Brain pericyte (primary cell): ENCODE measurements at regions not wholly inside any gene's neighbourhood (a gene's known extent, or its start where the extent isn't known, plus 50 kb on each side); places are given as distances from the start of the nearest gene placed in this dataset.
"Not testable (repeated sequence)": the region's sequence is repeated elsewhere in the genome, so short reads cannot be mapped to it uniquely, and the experiment has no call there.

Source experiments
- DNase-seq: peaks from one replicate; pipeline ENCODE4 v3.0.0-alpha.2; 2012; ENCODE audit warnings: low read depth, low spot score

DNA sequence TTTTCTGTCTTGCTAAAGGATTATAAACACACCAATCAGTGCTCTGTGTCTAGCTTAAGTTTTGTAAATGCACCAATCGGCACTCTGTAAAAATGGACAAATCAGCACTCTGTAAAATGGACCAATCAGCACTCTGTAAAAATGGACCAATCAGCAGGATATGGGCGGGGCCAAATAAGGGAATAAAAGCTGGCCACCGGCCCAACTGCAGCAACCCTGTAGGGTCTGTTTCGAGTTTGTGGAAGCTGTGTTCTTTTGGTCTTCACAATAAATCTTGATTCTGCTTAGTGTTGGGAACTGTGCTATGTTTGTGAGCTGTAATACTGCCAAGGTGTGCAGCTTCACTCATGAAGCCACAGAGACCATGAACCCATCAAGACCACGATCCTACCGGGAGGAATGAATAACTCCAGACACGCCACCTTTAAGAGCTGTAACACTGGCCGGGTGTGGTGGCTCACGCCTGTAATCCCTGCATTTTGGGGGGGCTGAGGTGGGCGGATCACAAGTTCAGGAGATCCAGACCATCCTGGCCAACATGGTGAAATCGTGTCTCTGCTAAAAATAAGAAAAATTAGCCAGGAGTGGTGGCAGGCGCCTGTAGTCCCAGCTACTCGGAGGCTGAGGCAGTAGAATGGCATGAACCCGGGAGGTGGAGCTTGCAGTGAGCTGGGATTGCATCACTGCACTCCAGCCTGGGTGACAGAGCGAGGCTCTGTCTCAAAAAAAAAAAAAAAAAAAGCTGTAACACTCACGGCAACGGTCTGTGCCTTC lies 133.0 kb upstream of the GDF10 start:
- DNase-seq: not testable (repeated sequence)

DNA sequence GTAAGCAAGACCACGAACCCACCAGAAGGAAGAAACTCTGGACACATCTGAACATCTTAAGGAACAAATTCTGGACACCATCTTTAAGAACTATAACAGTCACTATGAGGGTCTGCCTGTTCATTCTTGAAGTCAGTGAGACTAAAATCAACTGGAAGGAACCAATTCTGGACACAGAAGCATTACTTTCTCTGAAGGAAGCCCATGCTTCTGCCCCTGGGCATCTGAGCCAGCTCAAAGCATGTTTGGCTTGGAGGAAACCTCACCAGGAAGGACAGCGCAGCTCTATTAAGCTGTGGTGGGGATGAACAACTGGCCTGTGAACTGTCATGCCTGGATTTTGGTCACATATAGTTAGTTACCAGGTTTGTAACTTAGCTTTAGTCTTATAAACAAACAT lies 132.4 kb upstream of the GDF10 start:
- no peak for DNase-seq

DNA sequence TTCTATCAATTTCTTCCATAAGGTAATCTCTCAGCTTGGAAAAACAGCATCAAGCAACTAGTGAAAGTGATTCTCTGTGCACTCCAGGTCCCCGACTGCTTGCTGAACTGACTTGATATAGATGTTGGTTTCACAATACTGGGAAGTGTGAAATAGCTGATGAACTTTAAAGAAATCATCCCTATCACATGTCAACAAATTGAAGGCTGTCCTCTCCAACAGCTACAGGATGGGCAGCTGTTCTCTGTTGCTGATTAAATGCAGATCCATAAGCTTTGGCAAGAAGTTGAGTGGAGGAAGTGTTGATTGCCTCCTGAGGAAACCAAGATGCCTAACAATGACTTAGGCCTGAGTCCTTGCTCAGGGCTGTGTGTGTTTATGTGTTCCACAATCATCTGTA lies 130.4 kb upstream of the GDF10 start:
- no peak for DNase-seq

DNA sequence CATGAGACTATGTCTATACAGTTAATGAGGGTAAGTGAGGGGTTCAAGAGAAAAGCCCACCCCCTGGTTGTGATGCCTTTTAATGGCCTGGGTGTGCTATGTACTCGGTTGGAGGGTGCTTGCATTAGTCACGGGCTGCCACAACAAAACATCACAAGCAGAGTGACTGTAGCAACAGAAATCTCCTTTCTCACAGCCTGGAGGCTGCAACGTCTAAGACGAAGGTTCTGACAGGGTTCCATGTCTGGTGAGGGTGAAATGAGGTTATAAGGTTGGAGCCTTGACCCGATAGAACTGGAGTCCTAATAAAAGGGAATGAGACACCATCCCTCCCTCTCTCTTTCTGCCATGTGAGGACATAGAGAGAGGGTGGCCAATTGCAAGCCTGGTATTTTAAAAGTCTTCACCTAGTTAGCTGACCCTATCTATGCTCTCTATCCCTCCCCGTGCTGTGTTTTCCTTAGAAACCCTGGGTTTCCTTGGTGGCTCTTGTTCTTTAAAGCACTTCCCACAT lies 126.0 kb upstream of the GDF10 start:
- DNase-seq: no peak

DNA sequence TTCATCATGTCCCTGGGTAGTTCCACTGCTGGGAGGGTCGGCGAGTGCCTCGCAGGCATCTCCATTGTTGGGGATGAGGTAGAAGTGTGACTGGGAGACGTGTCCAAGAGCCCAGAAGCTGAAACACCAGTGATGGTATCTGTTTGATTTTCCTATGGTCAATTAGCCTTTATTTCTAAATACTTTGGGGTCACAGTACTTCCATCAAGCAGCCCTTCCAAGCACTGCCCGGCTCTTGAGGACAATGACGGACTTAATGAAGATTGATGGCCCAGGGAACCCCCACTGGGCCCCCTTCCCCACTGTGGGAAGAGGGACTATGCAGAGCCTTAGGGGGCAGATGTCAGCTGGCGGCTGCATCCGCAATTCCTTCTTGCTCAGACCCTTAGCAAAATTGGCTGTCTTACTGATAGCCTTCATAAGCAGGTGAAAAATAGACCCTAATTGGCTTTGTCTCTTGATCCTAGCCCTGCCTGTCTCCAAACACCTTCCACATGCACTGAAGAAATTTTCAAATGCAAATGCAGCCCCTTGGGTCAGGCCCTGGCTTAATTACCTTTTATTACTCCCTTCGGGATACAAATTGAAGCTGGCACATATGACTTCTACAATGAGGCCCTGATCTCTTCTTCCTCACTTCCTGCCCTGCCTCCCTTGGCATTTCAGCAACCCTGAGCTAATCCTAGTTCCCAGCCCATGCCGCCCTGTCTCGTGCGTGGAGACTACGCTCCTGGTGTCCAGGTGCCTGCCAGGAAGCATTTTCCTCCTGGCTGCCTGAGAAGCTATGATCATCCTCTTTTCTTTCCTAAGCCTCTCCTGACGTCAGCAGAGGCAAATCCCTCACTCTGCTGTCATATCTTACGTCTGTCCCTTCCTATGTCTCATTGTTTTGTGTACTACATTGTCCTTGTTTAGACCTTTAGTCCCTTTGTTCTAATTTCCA lies 124.5 kb upstream of the GDF10 start:
- DNase-seq: no peak

DNA sequence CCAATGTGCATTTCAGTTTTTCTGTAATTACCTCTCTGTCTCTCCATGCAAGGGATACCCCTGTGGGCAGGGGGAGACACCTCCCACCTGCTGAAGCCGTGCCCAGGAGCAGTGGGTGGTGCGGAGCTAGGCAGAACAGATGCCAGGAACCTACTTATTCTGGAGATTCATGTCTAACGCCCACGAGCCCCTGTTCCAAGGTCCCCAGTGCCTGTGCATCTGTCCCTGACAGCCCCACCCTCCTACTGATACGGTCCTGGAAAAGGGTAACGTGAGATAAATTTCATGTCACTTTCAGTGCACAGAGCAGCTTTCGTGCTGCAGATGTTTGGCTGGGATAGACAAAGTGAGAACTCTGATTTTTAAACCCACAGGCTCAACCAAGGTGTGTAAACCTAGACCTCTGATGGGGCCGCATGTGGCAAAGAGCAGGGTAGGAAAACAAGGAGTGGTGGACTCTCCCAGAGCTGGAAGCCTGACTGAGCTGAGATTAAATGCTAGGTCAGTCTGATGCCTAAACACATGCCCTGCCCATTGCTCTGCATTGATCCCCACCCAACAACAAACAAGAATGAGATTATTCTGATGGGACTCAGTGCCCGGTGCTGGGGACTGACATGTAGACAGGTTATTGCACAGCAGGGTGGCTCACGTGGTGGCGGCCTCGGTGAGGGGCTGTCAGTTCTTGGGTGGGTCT lies 123.6 kb upstream of the GDF10 start:
- DNase-seq: no peak

DNA sequence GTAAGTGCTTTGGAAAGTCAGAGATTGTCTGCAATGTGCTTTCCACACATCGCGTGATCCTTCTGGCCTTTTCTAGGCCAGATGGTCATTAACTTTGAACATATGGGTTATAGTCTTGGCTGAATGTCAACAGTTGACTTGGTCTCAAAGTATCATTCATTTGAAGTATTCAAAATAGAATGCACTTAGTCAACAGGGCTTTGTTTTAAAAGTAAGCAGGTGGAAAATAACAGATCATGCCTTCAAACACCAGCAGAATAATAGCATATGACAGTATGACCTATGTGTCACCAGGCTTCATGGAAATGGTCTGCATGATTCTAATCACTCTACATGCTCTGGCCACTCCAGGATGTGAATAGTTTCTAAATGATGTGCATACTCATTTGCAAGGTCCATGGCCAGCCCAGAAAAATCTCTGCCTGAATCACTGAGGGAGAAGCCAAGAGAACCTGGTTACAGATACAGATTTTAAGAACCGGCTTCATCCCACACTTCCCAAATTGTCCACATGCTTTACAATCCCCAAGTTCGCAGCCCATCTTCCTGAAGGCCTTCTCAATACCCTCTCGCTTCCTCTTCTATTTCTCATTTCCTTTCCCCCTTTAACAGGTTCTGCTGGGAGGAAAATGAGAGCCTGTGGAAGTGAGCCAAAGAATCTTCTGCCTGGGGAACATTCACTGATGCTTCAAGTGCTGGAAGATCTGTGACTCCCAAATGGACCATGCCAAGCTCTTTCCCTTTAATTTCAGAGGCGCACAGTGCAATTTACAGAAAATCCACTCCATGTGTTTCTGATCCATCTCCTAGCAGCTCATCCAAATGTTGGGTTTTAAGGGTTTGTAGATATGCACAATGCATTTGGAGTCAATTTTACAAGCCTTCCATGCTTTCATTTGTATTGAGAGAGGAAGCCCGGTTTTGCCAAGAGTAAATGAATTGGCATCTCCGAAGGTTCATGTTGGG lies 122.8 kb upstream of the GDF10 start:
- DNase-seq: no peak

DNA sequence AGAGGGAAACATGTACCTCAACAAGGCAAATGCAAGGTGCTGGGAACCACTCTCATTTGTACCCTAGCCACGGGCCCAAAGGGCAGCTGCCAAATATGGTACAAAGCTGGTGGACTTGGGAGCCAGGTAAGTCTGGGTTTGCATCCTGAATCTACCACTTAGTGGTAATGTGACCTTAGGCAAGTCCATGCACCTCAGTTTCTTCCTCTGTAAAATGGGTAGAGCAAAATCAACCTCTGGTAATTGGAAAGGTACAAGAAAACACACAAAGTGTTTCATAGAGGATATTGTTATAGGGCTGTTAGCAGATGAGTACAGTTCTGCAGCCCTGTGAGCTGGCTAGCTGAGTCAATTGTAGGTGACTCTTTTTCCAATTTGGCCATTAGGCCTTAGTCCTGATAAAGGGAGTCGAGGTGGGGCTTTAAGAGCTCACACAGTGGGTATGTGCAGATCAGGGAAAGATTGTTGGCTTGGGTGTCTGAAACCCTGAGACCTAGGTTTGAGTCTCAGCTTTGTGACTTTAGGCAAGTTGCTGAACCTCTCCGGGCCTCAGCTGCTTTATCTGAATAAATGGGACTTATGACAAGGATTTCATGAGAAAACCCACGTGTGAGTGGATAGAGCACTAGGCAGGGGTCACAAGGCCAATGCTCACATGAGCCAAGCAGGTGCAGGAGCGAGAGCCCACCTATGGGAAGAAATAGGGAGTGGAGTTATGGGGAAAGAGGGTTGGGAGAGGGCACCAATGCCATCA lies 121.3 kb upstream of the GDF10 start:
- DNase-seq: no peak

DNA sequence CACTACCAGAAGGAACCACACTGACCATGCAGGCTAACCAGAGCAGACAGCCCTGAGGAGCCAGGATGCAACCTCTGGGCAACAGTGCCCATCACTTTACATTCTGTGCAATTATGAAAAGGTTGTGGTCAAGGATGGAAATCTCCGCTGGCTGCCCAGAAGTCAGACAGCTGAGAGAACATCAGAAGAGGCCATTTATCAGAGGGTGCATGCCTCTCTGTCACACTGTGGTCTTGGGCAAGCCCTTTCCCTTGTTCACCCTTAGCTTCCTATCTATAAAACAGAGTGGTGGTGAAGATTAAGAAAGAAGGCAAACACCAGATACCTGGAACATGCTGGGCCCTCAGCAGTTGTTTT lies 120.7 kb upstream of the GDF10 start:
- DNase-seq: no peak

DNA sequence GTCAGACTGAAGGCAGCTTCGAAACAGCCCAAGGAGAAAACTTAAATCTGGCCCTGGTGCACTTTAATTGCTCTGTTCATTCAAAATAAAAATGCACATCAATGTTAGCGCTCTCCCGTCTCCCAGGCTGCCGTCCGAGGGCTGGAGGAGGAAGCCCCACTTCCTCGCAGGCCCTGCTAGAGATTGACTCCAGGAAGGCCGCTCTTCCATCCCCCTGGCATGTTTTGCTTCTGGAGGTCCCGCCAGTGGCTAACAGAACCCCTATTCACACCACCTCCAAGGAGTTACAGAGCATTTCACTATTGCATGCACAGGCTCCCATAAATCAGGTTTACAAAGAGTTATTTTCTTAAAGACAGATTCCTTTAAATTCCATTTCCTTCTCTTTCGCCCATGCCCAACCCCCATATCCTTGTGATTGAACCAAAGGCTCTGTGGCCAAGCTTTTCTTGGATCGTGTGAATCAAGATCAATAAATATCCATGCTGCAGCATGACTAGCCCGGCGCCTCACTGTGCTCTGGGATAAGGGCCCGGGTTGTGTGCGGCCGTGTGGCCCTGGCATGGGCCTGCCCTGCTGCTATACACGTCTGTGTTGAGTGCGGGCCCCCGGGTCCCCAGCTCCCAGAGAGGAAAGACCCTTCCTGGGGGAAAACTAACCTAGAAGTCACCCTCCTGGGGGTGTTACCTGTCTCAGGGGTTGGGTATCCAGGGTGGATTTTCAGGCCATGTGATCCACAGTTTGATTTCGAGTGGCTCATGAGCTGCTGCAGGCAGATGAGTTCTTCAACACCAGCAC lies 118.7 kb upstream of the GDF10 start:
- DNase-seq: no peak

DNA sequence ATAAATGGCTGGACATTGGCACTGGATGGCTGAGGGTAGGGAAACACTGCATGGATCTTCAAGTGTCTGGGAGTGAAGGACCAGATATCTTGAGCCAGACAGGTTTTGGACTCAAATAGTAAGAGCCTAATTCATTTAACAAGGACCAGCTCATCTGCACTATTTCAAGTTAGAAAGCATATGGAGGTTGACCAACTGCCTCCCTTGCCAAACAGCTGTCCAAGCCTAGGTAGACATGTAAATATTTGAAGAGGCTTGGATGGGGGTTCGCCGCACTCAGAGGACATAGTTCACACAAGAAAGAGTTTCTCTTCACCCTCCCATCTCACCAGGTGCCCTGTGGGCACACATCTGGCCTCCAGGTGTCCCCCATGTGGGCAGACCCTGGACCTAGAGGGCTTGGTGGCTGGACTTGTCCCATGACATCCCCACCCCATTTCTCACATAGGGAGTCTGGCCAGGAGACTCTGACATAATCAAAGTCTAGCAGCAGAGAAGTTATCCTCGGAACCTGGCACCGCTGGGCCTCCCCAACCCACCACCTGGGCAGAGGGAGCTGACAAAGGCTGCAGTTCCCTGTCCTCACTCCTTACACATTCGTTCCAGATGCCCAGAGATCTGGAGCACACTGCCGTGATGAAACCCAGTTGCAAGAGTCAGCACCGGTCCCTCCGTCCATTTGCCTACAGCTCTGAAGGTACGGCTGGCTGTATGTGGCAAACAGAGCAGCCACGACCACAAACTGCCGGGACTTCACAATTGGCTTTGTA lies 116.9 kb upstream of the GDF10 start:
- no peak for DNase-seq

DNA sequence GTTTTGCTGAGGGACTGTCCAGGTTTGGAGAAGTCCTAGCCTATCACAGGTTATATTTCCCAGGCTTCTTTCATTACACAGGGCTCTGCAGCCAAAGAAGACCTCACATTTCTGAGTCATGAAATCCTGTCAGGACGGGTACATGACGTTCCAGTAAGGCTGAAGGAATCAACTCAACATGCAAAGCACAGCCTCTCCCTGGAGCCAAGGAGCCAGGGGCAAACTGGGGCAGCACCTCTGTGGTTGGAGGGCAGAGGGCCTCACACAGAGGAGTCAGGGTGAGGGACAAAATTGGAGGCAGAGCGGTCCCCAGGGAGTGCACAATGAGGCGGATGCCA lies 116.3 kb upstream of the GDF10 start:
- no peak for DNase-seq

DNA sequence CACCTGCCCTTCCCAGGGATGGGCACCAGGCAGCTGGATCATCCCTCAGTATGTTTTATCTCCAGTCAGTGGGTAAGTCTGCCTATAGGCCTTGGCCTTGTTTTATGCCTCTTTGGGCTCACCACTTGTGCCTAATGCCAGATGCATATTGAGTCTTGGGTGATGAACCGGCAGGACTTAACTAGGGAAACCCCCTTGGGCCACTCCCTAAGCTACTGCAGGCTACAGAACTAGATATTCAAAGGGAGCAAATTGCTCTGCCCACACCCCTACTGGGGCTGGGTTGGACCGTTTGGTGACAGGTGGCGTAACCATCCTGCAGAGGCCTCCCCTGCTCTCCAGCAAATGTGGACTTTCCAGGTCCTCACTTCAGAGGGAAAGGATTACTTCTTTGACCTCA lies 115.7 kb upstream of the GDF10 start:
- DNase-seq: no peak

DNA sequence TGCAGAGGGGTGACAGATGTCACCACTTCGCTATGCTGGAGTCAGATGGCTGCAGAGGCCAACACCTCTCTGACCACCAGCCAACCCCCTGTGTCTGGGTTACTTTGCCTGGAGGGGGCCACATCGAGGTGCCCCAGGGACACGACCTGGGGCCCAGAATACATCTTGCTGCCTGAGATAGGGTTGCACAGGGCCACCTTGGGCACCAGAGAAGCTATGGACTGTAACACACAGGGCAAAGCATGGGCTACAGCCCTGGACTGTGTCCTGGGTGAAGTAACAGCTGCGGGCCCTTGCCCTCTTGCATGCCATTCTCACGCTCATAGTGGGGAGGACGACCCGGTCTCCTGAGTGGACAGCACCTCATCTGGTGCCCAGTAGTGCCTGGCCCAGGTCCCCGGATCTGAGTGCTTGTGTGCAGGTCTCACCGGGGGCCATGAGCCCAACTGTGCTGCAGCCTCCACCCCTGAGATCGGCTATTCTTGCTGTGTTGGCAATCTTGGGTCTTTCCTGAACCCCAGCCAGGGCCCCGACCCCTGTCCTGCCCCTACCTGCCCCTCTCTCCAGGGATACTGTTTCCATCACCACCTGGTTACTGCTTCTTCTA lies 115.2 kb upstream of the GDF10 start:
- DNase-seq: no peak

DNA sequence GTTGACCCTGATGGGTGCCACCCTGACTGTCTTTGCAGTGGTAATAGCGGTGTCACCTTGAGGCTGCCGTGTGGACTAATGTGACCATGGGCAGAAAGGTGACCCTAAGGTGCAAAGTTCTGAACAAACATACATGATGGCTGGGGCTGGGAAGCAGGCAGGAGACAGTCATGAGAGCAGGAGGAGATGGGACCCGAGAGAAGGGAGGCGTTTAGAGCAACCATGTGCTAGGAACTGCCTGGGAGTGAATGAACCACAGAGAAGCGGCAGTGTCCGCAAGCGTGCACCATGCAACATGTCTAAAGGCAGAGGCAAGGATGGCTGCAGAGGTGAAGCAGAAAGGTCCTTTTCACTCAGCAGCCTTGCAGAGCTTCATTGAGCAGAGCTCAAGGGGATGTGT lies 113.1 kb upstream of the GDF10 start:
- no peak for DNase-seq

DNA sequence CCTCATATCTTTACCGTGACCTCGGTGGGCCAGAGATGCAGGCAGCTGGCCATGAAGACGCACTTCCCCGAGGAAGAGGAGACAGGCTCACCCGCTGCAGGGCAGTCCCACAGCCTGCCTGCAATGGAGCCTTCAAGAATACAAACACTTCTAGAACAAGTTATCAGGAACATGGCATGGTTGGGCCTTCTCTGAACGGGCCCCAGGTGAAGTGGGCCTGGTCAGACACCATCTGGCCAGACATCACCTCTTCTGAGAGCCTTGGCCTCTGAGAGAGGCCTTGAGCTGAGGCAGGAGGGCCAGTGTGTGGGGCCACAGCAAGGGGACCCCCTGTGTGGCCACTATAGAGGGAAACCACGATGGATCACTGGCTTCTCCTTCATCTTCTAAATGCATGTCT lies 112.4 kb upstream of the GDF10 start:
- no peak for DNase-seq

DNA sequence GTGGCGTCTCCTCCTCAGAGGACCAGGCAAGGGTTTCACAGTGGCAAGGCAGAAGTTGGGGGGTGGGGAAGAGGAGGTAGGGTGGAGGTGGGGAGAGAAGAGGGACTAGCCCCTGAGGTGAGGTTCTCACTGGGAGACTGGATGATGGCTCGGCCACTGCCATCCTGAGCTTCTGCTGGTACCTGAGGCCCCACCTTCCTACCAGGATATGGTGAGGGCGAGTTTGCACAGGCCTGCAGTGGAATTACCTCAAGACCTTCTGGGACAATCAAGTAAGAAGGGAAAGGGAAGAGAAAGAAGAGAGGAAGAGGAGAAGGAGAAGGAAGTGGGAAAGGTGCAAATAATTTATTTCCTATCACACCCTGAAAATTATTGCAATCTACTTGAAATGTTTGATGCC lies 111.8 kb upstream of the GDF10 start:
- DNase-seq: no peak

DNA sequence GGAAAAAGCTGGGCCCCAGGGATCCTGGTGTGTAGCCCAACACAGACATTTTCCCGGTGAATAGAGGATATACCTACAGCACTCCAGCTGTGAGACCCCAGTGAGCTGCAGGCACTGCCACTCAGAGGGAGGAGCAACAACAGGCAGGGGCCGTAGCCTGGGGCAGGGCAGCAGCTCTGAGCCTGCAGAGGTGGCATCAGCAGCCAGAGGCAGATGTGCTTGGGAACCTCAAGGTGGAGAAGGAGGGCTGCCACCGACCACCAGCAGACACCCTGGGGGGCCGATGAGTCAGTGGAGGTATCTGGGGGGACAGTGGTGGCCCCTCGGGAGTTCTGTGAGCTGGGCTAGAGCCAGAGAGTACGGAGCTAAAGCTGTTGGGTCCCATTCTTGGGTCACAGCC lies 110.2 kb upstream of the GDF10 start:
- no peak for DNase-seq
